A549 (cell line): ENCODE measurements at regions not wholly inside any gene's neighbourhood (a gene's known extent, or its start where the extent isn't known, plus 50 kb on each side); places are given as distances from the start of the nearest gene placed in this dataset.

ENCODE experiments used
- BHLHE40 ChIP-seq: IDR thresholded peaks from 2 replicates; pipeline ENCODE4 v1.6.1; 2012; ENCODE audit warnings: low read depth, low read length, inconsistent platforms
- ESRRA ChIP-seq: fragments of 150-350 bp; IDR thresholded peaks from 2 replicates; pipeline ENCODE4 v1.6.1; 2014; ENCODE audit warnings: mild to moderate bottlenecking, low read length, borderline replicate concordance
- KDM5A ChIP-seq: fragments of 200-600 bp; sonication (generic); IDR thresholded peaks from 2 replicates; pipeline ENCODE4 v1.6.1; 2016; ENCODE audit warnings: antibody characterized with exemption, mild to moderate bottlenecking
- POLR2AphosphoS2 ChIP-seq: conservative IDR thresholded peaks from 2 replicates; pipeline ENCODE4 v1.6.1; 2012; ENCODE audit warnings: low read length, improper control_type of control experiment, inconsistent platforms
- RAD21 ChIP-seq, 2 experiments: fragments of >200 bp in 1 of 2; sonication (Bioruptor Twin) in 1 of 2; formaldehyde crosslinking in 1 of 2; IDR thresholded peaks in 1 of 2; conservative IDR thresholded peaks in 1 of 2; 2 replicates in 1 of 2; 3 replicates in 1 of 2; pipeline ENCODE4 v1.6.1; 2012 to 2018; ENCODE audit warnings: inconsistent platforms in 1 of 2
- TF ChIP-seq, protein P1 (sequence below): fragments of >200 bp; sonication (Bioruptor Twin); formaldehyde crosslinking; IDR thresholded peaks from 3 replicates; pipeline ENCODE4 v1.6.1; 2016
- TF ChIP-seq, protein P2 (sequence below): fragments of >200 bp; sonication (Bioruptor Twin); formaldehyde crosslinking; IDR thresholded peaks from 3 replicates; pipeline ENCODE4 v1.5.1; 2016
- TF ChIP-seq, protein P3 (sequence below): fragments of 200-600 bp; sonication (generic); IDR thresholded peaks from 2 replicates; pipeline ENCODE4 v1.6.1; 2016; ENCODE audit warnings: antibody characterized with exemption, mild to moderate bottlenecking, moderate library complexity

DNA sequence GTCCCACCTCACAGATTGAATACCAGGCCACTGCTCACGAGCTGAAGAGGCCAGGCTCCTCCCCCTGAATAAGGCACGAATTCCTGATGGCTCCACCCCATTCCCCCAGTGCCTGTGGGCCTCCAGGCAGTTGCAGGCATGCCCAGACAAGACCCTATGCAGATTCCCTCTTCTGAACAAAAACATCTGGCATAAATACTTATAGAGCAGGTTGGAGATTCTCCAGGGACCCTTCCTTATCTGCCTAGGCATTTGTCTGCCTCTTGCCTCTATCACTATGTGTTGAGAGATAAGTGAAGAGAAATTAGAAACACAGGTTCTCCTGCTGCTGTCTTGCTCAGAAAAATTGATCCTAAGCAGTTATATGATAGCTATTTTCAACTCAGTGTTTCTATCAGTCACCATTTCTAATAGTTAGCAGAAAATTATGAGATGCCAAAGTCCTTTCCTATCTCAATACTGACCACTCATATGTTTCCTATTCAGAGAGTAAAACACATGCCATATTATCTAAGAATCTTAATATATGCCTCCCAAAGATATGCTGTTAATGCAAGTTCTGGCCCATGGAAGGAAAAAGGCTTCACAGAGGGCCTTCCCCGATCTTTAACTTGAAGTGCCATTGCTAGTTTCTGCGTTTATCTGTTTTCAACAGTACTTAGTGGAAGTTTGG is 364.0 kb downstream of the KCTD12 start:
- TF ChIP-seq, protein P1, sequence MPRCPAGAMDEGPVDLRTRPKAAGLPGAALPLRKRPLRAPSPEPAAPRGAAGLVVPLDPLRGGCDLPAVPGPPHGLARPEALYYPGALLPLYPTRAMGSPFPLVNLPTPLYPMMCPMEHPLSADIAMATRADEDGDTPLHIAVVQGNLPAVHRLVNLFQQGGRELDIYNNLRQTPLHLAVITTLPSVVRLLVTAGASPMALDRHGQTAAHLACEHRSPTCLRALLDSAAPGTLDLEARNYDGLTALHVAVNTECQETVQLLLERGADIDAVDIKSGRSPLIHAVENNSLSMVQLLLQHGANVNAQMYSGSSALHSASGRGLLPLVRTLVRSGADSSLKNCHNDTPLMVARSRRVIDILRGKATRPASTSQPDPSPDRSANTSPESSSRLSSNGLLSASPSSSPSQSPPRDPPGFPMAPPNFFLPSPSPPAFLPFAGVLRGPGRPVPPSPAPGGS = no peak
- TF ChIP-seq BHLHE40 = no peak
- TF ChIP-seq, protein P2, sequence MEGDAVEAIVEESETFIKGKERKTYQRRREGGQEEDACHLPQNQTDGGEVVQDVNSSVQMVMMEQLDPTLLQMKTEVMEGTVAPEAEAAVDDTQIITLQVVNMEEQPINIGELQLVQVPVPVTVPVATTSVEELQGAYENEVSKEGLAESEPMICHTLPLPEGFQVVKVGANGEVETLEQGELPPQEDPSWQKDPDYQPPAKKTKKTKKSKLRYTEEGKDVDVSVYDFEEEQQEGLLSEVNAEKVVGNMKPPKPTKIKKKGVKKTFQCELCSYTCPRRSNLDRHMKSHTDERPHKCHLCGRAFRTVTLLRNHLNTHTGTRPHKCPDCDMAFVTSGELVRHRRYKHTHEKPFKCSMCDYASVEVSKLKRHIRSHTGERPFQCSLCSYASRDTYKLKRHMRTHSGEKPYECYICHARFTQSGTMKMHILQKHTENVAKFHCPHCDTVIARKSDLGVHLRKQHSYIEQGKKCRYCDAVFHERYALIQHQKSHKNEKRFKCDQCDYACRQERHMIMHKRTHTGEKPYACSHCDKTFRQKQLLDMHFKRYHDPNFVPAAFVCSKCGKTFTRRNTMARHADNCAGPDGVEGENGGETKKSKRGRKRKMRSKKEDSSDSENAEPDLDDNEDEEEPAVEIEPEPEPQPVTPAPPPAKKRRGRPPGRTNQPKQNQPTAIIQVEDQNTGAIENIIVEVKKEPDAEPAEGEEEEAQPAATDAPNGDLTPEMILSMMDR = no peak
- TF ChIP-seq ESRRA = no peak
- TF ChIP-seq RAD21 (conservative IDR thresholded peaks at IDR 0.05 in 1 of 2, IDR thresholded peaks at IDR 0.05 in 1 of 2) = no peak
- TF ChIP-seq, protein P3, sequence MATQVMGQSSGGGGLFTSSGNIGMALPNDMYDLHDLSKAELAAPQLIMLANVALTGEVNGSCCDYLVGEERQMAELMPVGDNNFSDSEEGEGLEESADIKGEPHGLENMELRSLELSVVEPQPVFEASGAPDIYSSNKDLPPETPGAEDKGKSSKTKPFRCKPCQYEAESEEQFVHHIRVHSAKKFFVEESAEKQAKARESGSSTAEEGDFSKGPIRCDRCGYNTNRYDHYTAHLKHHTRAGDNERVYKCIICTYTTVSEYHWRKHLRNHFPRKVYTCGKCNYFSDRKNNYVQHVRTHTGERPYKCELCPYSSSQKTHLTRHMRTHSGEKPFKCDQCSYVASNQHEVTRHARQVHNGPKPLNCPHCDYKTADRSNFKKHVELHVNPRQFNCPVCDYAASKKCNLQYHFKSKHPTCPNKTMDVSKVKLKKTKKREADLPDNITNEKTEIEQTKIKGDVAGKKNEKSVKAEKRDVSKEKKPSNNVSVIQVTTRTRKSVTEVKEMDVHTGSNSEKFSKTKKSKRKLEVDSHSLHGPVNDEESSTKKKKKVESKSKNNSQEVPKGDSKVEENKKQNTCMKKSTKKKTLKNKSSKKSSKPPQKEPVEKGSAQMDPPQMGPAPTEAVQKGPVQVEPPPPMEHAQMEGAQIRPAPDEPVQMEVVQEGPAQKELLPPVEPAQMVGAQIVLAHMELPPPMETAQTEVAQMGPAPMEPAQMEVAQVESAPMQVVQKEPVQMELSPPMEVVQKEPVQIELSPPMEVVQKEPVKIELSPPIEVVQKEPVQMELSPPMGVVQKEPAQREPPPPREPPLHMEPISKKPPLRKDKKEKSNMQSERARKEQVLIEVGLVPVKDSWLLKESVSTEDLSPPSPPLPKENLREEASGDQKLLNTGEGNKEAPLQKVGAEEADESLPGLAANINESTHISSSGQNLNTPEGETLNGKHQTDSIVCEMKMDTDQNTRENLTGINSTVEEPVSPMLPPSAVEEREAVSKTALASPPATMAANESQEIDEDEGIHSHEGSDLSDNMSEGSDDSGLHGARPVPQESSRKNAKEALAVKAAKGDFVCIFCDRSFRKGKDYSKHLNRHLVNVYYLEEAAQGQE = no peak
- TF ChIP-seq KDM5A = no peak
- no peak for TF ChIP-seq POLR2AphosphoS2
